ENCODE measurements at regions not wholly inside any gene's neighbourhood (a gene's known extent, or its start where the extent isn't known, plus 50 kb on each side); places are given as distances from the start of the nearest gene placed in this dataset.

DNA sequence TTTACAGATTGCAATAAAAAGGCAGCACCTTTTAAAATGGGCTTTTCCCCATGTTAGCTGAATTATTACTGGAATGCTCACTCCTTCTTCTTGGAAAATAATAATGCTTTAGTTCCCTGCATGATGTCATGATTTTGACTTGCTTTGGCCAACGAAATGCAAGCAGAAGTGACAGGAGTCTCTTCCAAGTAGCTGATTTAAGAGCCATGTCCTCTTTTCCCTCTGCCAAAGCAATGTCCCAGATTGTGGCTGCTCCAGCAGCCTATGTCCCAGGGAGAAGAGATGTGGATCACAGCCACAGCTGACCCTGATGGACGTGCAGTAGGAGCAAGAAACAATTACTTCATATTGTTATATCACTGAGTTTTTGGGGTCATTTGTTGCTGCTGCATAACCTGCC, 246.6 kb downstream of the HAPSTR1 start:
- Histone ChIP-seq H3K36me3 (no peaks in the 10 kb centered on the region), H3K27ac (no peak overlapping the region), H3K4me3 (no peak overlapping the region), H3K9me3 (no peaks in the 10 kb centered on the region), H3K4me1 (no peaks in the 10 kb centered on the region), H3K27me3 (no peaks in the 10 kb centered on the region)
- intact Hi-C loops (cut with DNase I; ENCODE audit: low total_unique reads) = no loop called here
- no peak for DNase-seq (ENCODE audit: low spot score in 2 of 2)
- TF ChIP-seq POLR2AphosphoS5 (IDR thresholded peaks at IDR 0.05) (no peak), POLR2A (IDR thresholded peaks at IDR 0.05) (no peak)
- TF ChIP-seq, protein P1, sequence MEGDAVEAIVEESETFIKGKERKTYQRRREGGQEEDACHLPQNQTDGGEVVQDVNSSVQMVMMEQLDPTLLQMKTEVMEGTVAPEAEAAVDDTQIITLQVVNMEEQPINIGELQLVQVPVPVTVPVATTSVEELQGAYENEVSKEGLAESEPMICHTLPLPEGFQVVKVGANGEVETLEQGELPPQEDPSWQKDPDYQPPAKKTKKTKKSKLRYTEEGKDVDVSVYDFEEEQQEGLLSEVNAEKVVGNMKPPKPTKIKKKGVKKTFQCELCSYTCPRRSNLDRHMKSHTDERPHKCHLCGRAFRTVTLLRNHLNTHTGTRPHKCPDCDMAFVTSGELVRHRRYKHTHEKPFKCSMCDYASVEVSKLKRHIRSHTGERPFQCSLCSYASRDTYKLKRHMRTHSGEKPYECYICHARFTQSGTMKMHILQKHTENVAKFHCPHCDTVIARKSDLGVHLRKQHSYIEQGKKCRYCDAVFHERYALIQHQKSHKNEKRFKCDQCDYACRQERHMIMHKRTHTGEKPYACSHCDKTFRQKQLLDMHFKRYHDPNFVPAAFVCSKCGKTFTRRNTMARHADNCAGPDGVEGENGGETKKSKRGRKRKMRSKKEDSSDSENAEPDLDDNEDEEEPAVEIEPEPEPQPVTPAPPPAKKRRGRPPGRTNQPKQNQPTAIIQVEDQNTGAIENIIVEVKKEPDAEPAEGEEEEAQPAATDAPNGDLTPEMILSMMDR (IDR thresholded peaks at IDR 0.05) = no peak

DNA sequence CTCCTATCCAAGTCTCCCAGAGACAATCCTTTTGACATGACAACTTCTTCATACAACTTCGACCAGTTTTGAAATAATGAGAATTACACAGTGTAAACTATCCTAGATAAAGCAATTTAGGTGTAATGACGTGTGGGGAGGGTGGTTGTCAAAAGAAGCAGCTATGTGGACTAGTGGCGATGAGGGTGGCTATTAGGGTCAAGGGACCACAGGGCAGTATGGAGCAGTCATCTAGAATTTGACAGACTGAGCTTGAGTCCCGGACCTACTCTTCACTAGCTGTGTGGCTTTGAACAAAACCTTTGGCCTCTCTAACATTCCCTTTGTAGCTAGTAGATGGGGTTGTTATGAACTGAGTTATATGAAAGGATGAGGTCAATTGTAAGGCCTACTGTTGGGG, 247.1 kb downstream of the HAPSTR1 start:
- Histone ChIP-seq H3K27ac (no peak overlapping the region), H3K27me3 (no peaks in the 10 kb centered on the region), H3K4me1 (no peaks in the 10 kb centered on the region), H3K4me3 (no peak overlapping the region), H3K36me3 (no peaks in the 10 kb centered on the region), H3K9me3 (no peaks in the 10 kb centered on the region)
- DNase-seq (ENCODE audit: low spot score in 2 of 2) = no peak
- intact Hi-C loops (cut with DNase I; ENCODE audit: low total_unique reads) = no loop called here
- TF ChIP-seq POLR2A (IDR thresholded peaks at IDR 0.05) (no peak), POLR2AphosphoS5 (IDR thresholded peaks at IDR 0.05) (no peak)
- TF ChIP-seq, protein P1 (IDR thresholded peaks at IDR 0.05) = no peak

DNA sequence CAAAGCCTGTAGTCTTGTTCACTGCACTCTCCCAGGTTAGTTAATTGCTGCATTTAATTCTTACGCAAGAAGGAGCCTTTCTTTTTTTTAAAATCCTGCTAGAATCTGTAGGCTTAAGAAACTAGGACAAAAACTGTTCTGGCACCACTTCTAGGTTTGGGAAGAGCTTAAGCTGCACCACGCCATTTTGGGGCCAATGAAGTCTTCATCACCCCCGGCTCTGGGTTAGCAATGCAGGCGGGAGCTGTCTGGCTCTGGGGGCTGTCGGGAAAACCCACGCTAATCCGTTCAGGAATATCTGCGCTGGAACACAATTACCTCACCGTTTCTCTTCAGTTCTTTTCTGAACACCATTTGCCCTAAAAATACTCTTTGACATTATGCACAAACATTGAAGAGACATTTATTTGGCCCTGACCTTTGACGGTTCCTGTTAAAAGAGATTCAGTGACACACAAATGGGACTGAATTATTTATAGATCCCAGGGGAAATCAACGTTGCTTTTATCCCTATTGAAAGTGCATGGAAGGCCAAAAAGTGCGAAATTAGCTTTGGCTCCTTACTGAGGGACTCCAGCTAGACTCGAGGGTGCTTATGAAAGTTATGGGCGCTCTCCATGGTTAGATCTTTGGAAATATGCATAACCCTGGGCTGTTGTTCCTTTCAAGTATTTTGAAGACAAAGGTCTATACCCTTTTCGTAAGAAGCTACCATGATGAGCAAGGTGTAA, 249.2 kb downstream of the HAPSTR1 start:
- H3K27me3 ChIP-seq = no peaks in the 10 kb centered on the region
- no peaks in the 10 kb centered on the region for H3K36me3 ChIP-seq
- H3K4me1 ChIP-seq = no peaks in the 10 kb centered on the region
- intact Hi-C loops (cut with DNase I; ENCODE audit: low total_unique reads) = loop anchor here (5.0 kb wide), 1 partner anchor 887 kb away; no protein-coding TSS in a partner anchor
- TF ChIP-seq POLR2A (IDR thresholded peaks at IDR 0.05) (no peak), POLR2AphosphoS5 (IDR thresholded peaks at IDR 0.05) (no peak)
- TF ChIP-seq, protein P1 (IDR thresholded peaks at IDR 0.05) = no peak
- H3K27ac ChIP-seq = no peak overlapping the region
- H3K4me3 ChIP-seq = no peak overlapping the region
- no peak for DNase-seq (ENCODE audit: low spot score in 2 of 2)
- H3K9me3 ChIP-seq = no peaks in the 10 kb centered on the region

DNA sequence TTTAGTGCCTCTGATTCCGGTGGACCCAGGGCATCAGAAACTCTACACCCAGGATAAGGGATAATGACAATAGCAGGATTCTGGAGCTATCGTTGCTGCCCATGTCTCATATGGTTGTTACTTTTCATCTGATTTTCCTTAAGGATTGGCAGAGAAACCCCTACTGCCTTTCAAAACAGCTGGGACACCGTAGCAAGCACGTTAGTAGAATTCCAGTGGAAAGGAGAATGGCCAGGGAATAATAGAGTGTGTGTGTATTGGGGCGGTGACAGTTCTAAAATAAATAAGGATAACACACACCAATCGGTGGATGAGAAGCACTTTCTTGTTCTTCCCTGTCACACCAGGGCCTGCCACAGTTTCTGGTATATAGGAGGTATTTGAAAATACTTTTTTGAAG, 251.8 kb downstream of the HAPSTR1 start:
- Histone ChIP-seq H3K27ac (no peak overlapping the region), H3K4me1 (no peaks in the 10 kb centered on the region), H3K27me3 (no peaks in the 10 kb centered on the region), H3K36me3 (no peaks in the 10 kb centered on the region), H3K9me3 (peaks cover 0 to 15% of the 10 kb centered on the region in 2 donors), H3K4me3 (no peak overlapping the region)
- intact Hi-C loops (cut with DNase I; ENCODE audit: low total_unique reads) = loop anchor here (5.0 kb wide), 1 partner anchor 884 kb away; no protein-coding TSS in a partner anchor
- no peak for DNase-seq (ENCODE audit: low spot score in 2 of 2)
- TF ChIP-seq POLR2AphosphoS5 (IDR thresholded peaks at IDR 0.05) (no peak), POLR2A (IDR thresholded peaks at IDR 0.05) (no peak)
- TF ChIP-seq, protein P1 (IDR thresholded peaks at IDR 0.05) = no peak

DNA sequence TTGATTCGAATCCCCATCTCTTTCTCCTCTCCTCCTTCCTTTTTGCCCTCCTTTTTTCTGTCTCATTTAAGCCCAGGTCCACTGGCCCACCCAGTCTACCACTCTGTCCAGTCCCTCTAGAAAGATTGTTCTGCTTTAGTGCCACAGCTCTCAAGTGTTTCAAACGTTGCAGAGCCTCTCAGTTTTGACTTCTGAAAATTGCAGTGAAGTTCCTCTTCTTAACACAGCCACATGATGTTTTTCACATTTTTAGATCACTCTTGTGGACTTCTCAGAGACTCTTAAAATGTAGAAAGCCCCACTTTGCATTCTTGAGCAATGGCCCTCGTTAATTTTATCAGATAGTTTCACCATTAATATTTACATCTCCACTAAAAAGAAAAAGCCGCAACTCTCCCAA, 253.1 kb downstream of the HAPSTR1 start:
- Histone ChIP-seq H3K4me1 (no peaks in the 10 kb centered on the region), H3K36me3 (no peaks in the 10 kb centered on the region), H3K27me3 (no peaks in the 10 kb centered on the region), H3K27ac (no peak overlapping the region), H3K4me3 (no peak overlapping the region), H3K9me3 (peaks cover 0 to 27% of the 10 kb centered on the region in 2 donors)
- no peak for TF ChIP-seq POLR2A (IDR thresholded peaks at IDR 0.05)
- TF ChIP-seq POLR2AphosphoS5 (IDR thresholded peaks at IDR 0.05) = no peak
- DNase-seq (ENCODE audit: low spot score in 2 of 2) = no peak
- intact Hi-C loops (cut with DNase I; ENCODE audit: low total_unique reads) = loop anchor here (5.0 kb wide), 1 partner anchor 883 kb away; no protein-coding TSS in a partner anchor

All from breast epithelium (tissue), 4 donors.